HG02840 (cell line): ENCODE measurements at regions not wholly inside any gene's neighbourhood (a gene's known extent, or its start where the extent isn't known, plus 50 kb on each side); places are given as distances from the start of the nearest gene placed in this dataset.
"Not testable (repeated sequence)": the region's sequence is repeated elsewhere in the genome, so short reads cannot be mapped to it uniquely, and the experiment has no call there.

Experiments used
- ATAC-seq: cut with Tn5 transposase; IDR thresholded peaks from one replicate; pipeline ENCODE4 v1.9.1; 2021; ENCODE audit warnings: mild to moderate bottlenecking, moderate library complexity, moderate number of reproducible peaks; ENCODE audit not compliant: unreplicated experiment, low FRiP score

DNA sequence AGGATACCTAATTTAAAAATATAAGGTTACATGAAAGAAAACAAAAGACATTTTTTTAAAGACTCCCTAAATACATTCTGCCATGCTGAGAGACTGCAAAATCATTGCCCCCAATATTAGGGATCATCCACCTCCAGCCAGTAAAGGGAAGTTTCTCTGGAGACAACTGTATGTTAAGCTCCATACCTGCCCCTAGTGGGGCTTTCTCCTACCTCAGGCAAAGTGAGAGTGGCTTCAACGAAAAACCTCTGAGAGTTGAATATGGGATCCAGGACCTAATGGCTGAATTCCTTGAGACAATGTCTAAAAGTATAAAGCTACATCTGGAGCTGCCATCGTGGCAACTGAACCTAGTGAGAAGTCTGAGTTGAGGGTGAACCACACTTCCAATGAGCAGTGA is 248.1 kb upstream of the FIGN start:
- ATAC-seq: no peak

DNA sequence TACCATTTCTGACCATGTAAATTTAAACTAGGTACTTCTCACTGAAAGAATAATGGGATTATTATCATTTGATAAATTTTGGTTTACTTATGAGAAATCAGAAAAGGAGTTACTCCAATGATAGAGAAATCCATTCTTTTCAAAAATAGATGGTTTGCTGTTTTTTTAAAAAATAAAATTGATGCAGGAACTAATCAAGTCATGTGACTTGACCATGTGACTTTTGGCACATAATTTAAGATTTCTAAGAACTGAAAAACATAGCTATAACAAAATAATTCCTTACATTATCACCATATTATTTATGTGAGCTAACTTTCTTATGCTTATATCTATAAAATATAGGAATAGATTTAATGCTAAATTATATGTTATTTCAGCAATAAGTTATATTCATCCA is 247.1 kb upstream of the FIGN start:
- no peak for ATAC-seq

DNA sequence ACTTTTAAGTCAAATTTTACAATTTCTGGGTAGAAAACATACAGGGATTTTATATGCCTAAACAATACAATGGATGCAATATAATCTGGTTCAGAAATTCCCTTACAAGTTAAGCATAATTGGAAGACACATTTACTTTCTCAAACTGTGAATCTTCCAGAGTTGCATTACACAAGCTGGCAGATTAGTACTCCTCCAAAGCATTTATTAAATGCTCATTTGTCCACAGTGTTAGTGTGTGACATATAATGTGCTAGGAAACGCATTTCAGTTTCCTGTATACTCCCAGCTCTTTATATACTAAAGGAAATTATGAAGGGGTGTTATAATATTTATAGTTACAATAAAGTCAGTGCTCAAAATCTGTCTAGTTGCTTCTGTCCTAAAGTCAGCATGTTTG is 239.0 kb upstream of the FIGN start:
- ATAC-seq: no peak

DNA sequence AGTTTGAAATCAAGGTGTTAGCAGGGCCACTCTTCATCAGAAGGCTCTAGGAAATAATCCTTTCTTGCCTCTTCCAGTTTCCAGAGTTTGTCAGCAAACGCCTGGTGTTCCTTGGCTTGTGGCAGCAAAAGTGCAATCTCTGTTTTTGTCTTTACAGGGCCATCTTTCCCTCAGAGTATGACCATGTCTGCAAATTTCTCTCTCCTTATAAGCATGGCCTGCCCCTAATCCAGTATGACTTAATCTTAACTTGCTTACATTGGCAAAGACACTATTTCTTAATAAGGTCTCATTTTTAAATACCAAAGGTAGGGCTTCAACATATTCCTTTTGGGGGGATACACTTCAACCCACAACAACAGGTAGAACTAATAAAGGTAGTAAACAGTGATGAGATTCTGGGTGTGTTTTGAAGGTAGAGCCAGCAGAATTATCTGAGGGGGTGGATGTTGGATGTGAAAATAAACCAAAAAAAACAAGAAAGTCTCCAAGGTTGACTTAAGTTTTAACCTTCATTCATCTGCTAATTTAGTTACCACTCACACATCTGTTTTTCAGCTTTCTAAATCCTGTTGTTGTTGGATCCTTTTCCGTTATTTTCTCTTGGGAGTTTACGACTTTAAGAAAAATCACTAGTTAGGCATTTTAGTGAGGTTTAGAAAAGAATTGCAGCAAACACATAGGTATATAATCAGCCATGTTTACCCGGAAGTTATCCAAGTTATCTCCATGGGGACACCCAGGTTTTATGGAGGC is 234.4 kb upstream of the FIGN start:
- ATAC-seq: no peak

DNA sequence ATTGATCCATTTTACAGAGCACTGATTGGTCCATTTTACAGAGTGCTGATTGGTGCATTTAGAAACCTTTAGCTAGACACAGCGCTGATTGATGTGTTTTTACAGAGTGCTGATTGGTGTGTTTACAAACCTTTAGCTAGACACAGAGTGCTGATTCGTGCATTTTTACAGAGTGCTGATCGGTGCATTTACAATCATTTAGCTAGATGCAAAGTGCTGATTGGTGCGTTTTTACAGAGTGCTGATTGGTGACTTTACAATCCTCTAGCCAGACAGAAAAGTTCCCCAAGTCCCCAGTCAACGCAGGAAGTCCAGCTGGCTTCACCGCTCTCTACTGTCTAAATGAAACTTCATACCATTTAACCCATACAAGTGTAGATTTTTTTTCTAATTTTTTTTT is 228.5 kb upstream of the FIGN start:
- not testable (repeated sequence) for ATAC-seq

DNA sequence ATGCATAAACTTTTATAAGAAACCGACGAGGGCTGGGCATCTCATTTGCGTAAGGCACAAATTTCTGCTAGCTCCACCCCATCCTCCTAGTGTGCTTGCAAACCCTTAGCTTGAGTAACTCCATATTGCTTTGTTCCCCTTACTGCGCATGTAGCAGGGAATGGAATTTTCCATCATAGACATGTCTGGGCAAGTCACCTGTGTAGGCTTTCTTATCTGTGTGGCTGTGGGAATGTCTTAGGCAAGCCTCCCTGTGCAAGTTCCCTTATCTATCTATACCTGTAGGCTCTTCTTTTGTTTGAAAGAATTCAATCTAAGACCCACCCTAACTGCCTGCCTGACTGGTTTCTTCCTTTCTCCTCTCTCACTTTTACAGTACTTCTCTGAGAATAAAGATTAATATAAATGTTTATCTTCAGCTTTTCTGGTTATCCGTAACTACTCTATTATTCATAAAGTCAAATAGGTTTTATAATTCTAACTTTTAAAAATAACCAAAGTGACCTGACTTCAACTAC is 217.6 kb upstream of the FIGN start:
- ATAC-seq: no peak

DNA sequence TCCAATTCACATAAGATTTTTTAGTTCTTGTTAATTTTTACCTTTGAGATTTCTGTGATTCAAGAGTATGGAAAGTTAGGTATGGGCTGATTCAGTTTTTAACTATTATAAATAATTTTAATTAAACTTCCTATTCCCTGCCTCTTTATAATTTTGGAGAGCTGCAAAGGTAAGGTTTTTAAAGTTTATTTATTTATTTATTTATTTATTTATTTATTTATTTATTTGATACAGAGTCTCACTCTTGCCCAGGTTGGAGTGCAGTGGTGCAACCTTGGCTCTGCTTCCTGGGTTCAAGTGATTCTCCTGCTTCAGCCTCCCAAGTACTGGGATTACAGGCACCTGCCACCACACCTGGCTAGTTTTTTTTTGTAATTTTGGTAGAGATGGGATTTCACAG is 215.5 kb upstream of the FIGN start:
- ATAC-seq: no peak

DNA sequence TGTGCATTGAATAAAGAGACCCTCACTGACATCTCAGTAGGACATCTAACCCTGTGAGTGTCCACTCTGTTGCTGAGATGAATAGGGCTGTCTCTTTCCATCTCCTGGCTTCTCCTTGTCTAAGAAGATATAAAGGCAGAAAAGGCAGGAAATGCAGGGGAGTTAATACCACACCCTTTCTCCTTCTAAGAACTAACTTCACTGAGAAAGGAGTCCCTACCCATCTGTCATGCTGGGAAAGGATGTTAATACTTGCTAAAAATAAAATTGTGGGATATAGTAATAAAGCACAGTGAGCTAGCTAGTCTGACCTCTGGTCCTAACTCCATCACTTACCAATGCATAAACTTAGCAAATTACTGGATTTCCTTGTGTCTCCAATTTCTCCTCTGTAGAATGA is 213.9 kb upstream of the FIGN start:
- ATAC-seq: no peak

DNA sequence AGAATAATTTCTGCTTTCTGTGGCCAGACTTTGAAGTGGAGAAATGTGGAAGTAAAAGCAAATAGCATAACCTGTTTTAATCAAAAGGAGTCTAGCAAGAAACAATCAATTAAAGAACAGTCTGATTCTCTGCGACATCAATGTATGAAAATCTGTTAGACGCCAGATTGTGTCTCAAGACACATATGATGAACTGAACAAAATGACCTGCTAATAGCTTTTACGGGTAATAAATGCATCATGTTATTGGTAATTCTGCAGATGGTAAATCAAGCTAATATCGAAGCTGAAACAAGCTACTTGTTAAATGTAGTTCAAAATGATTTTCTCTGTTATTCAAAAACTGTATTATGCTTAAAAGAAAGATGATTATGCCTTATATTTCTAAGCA is 208.5 kb upstream of the FIGN start:
- ATAC-seq: no peak

DNA sequence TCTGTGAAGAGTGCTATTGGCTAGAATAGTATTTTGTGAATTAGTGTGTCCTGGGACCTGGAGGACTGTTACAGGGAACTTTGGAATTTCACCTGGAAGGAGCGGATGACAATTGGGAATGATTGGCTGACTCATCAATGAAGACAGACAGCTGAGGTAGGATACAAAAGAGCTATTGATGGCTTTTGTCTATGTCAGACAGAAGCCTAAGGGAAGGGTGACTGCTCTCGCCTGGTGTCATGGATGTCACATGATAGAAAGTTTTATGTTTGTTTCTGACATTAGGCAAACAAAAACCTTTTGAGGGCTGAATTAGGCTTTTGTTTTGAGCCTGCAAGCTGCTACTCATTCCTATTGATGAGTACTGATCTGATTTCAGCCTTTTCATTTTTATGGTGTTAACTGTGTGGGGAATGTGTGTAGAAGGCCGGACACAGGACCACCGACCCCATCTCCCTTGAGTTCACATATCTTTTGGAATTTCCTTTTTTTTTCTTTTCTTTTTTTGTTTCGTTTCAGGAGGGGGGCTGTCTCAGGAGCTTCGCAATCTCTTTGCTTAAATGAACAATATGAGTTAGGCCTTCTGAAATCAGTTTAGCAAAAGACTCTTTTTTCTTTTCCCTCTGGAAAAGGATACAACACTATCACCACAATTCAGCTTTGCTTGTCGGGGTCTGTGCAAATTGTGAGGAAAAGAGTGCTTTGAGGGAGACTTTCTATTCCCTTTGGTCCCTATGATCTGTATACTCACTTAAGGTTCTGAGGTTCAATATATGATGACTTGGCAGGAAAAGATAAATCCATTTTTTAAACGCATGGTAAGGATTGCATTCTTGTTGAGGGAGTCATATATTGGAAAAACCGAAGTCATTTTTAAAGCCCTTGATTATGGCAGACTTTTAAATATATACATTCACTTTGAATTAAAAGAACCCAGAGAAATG is 207.9 kb upstream of the FIGN start:
- no peak for ATAC-seq

DNA sequence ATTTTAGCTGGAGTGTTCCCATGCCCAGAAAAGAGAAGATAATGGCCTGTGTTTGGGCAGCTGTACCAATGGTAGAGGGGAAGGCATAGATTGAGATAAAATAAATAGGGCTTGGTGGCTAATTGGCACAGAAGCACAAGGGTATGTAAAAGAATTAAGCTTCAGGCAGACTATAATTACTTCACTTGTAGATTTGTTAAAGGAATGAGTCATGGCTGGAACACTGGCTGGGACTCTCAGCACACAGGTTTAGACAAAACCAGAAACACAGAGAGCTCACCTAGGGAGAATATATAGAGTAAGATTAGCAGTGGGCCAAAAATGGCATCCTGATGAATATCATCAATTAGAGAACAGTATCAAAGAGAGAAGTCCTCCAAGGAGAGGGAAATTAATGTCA is 198.3 kb upstream of the FIGN start:
- ATAC-seq: no peak

DNA sequence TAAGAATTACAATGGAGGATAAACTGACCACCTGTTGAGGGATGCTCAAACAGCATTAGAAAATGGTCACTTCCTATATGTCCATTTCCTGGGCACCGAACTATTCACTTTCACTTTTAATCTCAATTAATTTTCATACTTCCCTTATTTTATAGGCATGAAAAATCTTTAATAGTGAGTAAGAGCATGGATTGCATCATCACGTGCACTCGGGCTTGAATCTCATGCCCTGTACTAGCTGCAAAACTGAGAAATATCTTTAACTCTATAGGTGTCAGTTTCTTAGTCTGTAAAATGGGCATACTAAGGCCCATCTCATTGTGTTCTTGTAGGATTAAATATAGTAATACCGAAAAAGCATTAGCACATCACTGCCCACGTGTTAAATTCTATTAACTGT is 183.9 kb upstream of the FIGN start:
- no peak for ATAC-seq

DNA sequence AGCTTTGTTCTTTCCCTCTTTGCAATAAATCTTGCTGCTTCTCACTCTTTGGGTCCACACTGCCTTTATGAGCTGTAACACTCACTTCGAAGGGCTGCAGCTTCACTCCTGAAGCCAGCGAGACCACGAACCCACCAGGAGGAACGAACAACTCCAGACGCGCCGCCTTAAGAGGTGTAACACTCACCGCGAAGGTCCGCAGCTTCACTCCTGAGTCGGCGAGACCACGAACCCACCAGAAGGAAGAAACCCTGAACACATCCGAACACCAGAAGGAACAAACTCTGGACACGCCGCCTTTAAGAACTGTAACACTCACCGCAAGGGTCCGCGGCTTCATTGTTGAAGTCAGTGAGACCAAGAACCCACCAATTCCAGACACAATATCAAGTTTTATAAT is 178.7 kb upstream of the FIGN start:
- ATAC-seq: not testable (repeated sequence)

DNA sequence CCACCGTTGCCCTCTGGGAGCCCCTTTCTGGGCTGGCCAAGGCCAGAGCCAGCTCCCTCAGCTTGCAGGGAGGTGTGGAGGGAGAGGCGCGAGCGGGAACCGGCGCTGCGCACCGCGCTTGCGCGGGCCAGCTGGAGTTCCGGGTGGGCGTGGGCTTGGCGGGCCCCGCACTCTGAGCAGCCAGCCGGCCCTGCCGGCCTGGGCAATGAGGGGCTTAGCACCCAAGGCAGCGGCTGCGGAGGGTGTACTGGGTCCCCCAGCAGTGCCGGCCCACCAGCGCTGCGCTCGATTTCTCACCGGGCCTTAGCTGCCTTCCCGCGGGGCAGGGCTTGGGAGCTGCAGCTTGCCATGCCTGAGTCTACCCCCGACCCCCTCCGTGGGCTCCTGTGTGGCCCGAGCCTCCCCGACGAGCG is 177.7 kb upstream of the FIGN start:
- not testable (repeated sequence) for ATAC-seq

DNA sequence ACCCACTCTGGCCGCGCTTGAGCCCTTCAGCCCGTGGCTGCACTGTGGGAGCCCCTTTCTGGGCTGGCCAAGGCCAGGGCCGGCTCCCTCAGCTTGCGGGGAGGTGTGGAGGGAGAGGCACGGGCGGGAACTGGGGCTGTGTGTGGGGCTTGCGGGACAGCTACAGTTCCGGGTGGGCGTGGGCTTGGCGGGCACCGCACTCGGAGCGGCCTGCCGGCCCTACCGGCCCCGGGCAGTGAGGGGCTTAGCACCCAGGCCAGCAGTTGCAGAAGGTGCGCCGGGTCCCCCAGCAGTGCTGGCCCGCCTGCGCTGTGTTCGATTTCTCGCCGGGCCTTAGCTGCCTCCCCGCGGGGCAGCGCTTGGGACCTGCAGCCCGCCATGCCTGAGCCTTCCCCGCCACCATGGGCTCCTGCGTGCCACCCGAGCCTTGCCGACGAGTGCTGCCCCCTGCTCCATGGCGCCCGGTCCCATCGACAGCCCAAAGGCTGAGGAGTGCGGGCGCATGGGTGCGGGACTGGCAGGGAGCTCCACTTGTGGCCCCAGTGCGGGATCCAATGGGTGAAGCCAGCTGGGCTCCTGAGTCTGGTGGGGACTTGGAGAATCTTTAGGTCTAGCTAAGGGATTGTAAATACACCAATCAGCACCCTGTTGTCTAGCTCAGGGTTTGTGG is 173.7 kb upstream of the FIGN start:
- ATAC-seq: no peak

DNA sequence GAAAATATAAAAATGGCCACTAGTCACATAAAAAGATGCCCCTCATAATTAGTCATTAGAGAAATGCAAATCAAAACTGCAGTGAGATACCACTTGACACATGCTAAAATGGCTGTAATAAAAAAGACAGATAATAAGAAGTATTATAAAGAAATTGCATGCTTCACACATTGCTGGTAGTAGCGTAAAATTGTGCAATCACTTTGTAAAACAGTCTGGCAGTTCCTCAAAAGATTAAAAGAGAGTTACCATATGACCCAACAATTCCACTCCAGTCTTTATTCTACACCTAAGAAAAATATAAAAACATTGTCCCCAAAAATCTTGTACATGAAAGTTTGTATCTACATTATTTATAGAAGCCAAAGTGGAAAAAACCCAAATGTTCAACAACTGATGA is 170.6 kb upstream of the FIGN start:
- no peak for ATAC-seq

DNA sequence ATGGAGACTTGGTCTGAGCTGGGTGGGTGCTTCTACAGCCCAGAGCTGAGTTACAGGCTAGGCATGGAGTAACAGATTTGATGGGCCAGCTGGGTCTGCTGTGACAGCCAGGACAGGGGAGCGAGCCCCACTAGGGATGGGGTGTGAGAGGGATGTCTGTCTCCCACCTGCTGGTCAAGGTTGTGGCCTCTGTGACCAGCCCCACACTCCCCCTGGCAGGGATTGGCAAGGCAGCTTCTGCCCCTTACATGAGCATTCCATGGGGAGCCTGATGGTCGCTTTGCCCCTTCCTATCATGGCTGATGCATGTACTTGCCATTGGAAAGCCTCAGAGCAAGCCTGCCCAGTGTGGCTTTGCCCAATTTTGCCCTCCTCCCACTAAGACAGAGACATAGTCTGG is 162.0 kb upstream of the FIGN start:
- ATAC-seq: no peak

DNA sequence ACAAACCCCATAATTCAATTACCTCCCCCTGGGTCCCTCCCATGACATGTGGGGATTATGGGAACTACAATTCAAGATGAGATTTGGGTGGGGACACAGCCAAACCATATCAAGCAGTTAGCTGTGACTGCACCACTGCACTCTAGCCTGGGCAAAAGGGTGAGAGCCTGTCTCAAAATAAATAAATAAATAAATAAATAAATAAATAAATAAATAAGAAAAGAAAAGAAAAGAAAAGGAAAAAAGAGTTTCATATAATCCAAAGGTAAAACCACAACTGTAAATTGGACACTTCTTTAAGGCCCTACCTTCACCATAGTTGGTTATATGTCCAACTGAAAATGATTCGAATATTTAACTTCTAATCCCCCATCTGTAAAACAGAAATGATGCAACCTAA is 157.6 kb upstream of the FIGN start:
- ATAC-seq: not testable (repeated sequence)

DNA sequence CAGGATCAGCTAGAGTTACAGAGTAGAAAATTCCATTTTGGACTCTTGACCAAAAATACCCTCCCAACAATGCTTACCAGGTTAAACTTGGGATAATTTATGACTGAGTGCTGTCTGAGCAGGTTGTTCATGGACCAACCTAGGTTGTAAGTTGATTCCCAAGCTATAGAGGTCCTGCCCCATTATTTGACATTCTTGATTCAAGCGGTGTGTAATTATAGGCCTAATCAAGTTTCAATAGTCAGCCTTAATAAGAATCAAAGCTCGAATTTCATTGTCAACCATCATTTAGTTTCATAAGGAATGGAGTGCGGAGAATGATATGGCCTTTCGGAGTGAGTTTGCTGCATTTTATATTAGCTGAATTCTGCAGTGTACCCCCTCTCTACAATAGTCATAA is 152.8 kb upstream of the FIGN start:
- ATAC-seq: no peak

DNA sequence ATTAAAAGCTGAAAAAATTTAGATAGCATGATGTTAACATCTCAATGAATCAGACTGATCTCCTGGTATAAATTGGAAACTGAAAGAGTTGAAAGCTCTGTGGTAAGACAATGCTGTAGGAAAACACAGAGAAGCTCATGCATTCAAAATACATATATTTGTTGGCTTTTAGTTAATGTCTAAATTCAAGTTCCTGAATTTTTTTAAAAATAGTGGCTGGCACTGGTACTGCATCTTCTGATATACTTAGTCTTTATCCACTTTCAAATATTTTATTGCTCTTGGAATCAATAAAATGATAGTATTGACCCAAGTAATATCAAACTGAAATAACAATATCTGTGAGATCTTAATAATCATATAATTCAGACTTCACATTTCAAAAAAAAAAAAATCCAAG is 151.4 kb upstream of the FIGN start:
- ATAC-seq: no peak

DNA sequence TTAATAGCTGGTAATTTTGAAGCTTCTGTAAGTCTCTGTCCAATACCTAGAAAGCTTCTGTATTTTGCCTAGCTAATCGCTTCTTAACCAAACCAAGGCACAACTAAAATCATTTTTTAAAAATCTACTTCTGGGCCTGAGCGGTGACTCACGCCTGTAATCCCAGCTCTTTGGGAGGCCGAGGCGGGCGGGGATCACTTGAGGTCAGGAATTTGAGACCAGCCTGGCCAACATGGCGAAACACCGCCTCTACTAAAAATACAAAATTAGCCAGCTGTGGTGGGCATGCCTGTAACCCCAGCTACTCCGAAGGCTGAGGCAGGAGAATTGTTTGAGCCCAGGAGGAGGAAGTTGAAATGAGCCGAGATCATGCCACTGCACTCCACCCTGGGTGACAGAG is 148.6 kb upstream of the FIGN start:
- ATAC-seq: no peak
